IPS DF 4.7 (cell line): ENCODE measurements at regions not wholly inside any gene's neighbourhood (a gene's known extent, or its start where the extent isn't known, plus 50 kb on each side); places are given as distances from the start of the nearest gene placed in this dataset.
A peak's percentile ranks its signal among the peaks of the same experiment; 100 is the strongest.
"Not testable (repeated sequence)": the region's sequence is repeated elsewhere in the genome, so short reads cannot be mapped to it uniquely, and the experiment has no call there.

Source experiments
- DNase-seq: peaks from one replicate; pipeline ENCODE4 v3.0.0-alpha.2; 2013; ENCODE audit warnings: low spot score; ENCODE audit errors: extremely low read depth

GRCh38 chrX:131356725-131357124 lies 67.6 kb upstream of the IGSF1 start:
- no peak for DNase-seq

- no peak for DNase-seq
Measured at GRCh38 chrX:131359611-131360010, 70.5 kb upstream of the IGSF1 start.

GRCh38 chrX:131365766-131366165 lies 76.7 kb upstream of the IGSF1 start:
- DNase-seq = no peak

- DNase-seq = no peak
Measured at GRCh38 chrX:131366407-131366806, 77.3 kb upstream of the IGSF1 start.

GRCh38 chrX:131388293-131388692 lies 99.2 kb upstream of the IGSF1 start:
- DNase-seq = no peak

- DNase-seq = no peak
Measured at GRCh38 chrX:131392666-131393065, 103.6 kb upstream of the IGSF1 start.

- DNase-seq = no peak
Measured at GRCh38 chrX:131393426-131393825, 104.3 kb upstream of the IGSF1 start.

- DNase-seq = no peak
Measured at GRCh38 chrX:131394384-131394783, 105.3 kb upstream of the IGSF1 start.

GRCh38 chrX:131397891-131398290 lies 108.8 kb upstream of the IGSF1 start:
- DNase-seq = no peak

GRCh38 chrX:131399678-131400428 lies 110.7 kb upstream of the IGSF1 start:
- DNase-seq = no peak

GRCh38 chrX:131402124-131402811 lies 113.2 kb upstream of the IGSF1 start:
- no peak for DNase-seq

- peak; percentile 9 for DNase-seq
Measured at GRCh38 chrX:131405497-131405896, 116.4 kb upstream of the IGSF1 start.

GRCh38 chrX:131424895-131425294 lies 119.0 kb upstream of the OR13H1 start:
- no peak for DNase-seq

- not testable (repeated sequence) for DNase-seq
Measured at GRCh38 chrX:131430465-131430864, 113.4 kb upstream of the OR13H1 start.

GRCh38 chrX:131441033-131441432 lies 102.8 kb upstream of the OR13H1 start:
- no peak for DNase-seq

GRCh38 chrX:131445955-131446354 lies 97.9 kb upstream of the OR13H1 start:
- DNase-seq = no peak

- not testable (repeated sequence) for DNase-seq
Measured at GRCh38 chrX:131461855-131462254, 82.0 kb upstream of the OR13H1 start.

- DNase-seq = not testable (repeated sequence)
Measured at GRCh38 chrX:131473809-131474208, 70.1 kb upstream of the OR13H1 start.

GRCh38 chrX:131477498-131477897 lies 66.4 kb upstream of the OR13H1 start:
- DNase-seq = peak; percentile 53
